ENCODE measurements at regions not wholly inside any gene's neighbourhood (a gene's known extent, or its start where the extent isn't known, plus 50 kb on each side); places are given as distances from the start of the nearest gene placed in this dataset.

DNA sequence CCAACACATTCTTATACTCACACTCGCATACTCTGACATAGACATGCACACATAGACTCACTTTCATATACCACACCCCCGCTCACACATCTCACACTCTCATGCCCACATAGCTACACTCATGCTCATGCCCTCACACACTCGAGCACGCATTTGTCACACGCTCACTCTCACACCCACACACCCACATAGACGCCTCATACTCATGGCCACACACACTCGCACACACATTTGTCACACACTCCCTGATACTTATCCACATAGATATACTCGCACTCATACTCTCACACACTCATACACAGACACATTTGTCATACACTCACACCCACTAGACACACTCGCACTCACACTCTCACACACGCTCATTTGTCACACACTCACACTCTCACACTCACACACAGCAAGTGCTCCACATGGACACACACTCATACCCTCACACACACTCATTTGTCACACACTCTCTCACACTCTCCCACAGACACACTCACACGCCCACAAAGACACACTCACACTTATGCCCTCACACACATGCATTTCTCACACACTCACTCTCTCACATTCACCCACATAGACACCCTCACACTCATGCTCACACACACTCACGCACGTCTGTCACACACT is 50.9 kb downstream of the TNP1 start:
- ATAC-seq, result no peak

DNA sequence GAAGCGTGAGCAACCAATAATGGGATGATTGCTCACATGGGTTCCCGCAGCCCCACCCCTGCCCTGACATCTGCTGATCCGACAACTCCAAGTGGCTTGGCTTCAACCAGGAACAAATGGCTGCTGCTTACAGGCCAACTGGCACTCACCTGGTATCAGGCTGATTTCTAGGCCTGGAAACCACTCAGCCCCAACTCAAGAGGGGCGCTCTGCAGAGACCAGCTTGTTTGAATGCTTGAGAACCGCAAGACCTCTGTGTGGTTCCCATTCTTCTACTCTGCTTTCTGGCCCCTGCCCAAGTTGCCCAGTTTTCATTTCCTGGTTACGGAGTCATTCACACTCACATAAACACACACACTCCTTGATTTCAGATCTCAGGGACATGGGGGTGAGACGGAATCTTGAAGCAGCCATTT is 52.0 kb downstream of the TNP1 start:
- no peak for ATAC-seq

DNA sequence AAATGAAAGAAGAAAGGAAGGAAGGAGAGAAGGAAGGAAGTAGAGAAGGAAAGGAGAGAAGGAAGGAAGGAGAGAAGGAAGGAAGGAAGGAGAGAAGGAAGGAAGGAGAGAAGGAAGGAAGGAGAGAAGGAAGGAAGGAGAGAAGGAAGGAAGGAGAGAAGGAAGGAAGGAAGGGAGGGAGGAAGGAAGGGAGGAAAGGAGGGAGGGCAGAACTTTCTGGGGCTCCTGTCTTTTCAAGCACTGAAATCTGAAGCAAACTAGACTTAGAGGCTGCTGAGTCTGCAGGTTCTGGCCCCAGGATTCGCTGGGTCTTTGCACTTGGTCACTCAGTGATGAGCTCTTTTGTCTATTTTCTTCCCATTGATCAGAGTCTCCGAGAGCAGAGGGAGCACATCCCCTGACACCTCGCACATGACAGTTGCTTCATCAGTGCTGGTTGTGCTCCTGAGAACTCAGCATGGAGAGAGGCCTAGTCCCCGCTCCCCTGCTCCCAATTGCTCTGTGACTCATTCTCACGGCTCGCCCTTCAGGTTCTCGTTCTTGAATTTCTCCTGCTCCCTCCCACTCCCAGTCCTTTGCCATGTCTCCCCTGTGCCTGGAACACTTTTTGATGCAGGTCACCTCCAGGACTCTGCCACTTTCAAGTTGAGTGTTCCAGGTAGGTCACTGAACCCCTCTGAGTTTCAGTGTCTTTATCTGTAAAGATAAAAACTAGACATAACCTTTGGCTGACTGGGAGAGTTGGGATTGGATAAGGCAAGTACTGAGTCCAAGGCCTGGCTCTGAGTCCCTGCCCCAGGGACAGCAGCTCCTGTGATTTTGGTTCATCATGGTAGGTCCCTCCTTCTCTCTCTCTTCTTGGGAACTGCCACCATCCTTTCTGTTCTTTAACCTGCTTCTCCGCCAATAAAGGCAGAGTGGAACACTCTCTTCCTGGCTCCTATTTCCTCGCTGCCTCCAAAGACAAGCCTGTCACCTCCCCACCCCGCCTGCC is 55.2 kb downstream of the TNP1 start:
- peak; percentile 68 for ATAC-seq

DNA sequence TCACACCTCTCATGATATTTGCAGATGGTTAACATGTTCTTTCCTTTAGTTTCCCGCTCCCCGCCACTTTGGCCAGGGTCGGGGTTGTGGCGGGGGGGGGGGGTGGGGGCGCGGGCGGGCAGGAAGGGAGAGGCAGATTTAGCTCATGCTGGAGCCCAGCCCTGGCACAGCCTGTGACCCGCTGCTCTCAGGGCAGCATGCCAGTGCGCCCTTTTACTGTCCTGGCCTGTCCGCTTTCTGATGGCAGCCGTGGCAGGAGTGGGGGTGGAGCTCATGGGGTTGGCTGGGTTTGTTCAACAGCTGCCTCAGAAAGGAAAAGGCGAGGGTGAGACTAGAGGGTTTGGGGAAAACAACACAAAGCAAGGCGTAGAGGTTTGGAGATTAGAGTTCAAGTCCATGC is 56.1 kb downstream of the TNP1 start:
- no peak for ATAC-seq

DNA sequence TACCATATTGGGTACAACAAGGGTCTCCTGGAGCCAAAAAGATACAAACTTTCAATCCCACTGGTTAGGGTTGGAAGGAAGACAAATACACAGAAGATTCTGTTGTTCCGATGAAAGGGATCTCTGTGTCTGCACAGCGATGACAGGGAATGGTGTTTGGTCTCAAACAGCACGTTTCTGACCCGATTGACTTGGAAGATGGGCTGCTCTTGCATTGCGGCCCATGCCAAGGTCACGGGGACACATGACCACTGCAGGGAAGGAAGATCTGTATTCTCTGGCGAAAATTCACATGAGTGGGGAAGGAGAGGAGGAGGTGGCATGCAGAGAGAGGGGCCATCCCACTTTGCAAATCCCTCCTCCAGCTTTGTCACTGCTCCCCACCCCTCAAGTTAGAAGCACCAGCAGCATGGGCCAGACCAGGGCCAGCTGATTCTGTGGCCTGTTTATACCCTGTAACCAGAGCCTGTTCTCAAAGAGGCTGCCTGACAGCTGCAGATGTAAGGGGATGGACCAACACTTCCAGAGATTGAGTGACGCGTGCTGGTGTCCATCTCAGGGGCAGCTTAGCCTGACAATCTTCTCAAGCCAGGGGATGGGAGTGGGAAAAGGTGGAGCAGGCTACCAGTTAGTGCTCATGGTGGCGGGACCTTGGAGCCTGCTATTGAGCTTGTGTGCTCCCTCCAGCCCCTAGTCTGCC is 57.2 kb downstream of the TNP1 start:
- ATAC-seq, result no peak

DNA sequence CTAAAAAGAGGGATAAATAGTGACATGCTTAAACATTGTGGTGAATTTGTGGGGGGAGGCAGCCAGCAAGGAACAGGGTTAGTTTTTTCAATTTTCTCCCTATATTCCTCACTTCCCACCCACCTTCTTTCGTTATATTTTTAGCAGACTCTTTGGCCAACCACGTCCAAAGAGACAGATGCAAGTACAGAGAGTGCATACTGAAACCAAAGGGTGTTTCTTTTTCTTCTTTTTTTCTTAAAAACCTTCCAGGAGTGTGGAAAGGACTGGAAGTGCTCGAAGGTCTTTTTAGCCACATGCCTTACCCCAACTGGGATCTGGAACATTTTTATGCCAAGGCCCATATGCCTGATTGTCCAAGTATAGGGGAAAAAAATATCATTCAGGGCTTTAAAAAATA is 59.0 kb downstream of the TNP1 start:
- ATAC-seq, result no peak

DNA sequence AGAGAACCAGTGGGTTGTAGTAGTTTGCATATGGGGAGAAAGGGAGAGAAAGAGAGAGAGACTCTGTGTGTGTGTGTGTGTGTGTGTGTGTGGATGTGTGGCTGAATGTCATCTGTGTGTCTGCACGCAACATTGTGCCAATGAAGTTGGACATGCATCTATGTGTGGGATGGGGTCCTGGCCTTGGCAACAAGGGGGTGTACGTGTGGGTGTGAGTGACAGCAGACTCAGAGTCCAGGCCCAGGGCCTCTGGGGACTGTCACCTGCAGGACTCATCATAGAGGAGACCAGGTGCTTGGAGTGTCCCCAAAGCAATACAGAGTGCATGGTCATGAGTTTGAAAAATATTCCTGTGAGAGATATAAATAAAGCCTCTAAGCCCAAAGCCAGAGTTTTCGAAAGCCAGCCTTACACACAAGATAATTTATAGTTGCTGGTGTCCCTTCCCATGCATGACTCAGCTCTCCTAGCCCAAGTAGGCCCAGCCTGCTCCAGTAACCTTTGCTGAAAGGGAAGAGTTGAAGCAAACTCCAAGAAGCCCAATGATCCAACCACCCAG is 59.9 kb downstream of the TNP1 start:
- peak; percentile 47 for ATAC-seq

DNA sequence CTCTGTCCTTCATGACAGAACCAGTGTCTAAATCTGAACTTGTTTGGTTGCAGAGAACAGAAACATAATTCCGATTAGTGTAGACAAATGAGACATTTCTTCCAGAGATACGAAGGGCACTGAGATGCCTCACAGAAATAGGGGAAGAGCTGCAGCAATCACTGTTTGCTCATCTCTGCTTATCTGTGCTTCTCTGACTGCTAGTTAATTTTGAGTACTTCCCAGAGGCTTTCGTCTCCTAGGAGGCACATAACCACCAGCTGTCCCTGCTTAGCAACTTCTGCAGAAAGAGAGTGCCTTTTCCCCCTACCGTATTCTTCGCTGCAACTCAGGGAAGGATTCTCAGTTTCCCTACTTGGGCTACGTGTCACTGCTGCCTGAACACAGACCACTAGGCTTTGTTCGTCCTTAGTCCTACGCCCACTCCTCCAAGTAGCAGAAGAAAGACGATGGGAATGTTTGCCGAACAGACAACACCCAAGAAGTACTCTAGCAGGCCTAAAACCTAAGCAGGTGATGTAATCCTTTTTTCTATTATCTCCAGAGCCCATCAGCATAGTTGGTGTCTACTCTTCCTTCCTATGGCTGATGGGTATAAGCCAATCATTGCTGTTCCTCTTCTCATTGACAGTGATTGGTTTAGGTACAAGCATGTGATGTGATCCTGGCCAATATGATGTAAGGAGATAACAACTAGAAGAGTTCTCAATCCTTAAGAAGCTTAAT is 63.6 kb downstream of the TNP1 start:
- ATAC-seq, result no peak

DNA sequence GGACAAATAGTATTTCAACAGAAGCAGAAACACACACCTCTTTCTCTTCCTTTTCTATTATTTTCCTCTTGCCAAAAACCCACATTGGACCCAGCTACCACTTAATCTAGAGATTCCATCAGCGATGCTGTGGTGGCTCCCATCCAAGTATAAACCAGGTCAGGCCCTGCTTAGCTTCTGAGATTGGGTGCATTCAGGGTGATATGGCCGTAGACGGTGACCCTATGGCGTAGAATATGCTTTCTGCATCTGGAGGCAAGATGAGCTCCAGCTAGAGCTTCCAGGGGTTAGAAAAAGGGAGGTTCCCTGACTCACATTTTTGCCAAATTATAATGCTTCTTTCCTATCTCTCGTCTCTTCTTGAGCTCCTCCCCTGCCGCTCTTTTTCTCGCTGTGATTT is 66.5 kb downstream of the TNP1 start:
- ATAC-seq, result no peak

DNA sequence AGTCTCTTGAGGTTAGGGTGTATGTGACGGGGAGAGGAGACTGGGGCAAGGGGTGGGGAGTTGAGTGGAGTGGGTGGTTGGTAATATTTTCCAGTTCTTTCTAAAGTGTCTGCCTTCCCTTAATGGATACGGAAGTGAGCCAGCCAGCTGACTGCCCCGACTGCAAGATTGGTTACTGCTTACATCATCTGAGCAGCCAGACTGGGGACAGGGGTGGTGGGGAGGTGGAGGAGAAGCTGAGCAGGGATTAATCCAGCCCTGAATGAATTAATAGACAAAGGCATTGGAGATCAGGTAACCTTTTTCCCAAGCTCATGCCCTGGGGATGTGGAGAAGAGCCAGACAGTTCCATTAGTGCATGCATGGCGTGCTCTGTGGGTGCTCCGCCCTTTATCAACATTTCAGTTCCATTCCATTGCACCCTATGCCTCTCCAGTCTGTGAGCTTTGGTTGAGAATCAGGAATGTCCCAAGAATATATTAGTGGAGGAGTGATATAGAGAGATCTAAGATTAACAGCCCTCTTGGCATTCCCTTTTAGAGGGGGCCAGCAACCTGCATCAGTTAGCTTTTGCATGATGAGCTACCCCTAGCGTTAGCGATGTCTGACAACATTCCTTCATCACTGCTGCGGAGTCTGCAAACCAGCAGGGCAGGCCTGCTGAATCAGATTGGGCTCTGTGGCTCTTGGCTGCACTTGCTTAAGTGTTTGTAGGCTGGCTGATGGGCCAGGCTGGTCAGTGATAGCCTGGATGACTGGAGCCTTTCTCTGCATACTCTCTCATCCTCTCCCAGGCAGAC is 67.4 kb downstream of the TNP1 start:
- ATAC-seq, result peak; percentile 90

DNA sequence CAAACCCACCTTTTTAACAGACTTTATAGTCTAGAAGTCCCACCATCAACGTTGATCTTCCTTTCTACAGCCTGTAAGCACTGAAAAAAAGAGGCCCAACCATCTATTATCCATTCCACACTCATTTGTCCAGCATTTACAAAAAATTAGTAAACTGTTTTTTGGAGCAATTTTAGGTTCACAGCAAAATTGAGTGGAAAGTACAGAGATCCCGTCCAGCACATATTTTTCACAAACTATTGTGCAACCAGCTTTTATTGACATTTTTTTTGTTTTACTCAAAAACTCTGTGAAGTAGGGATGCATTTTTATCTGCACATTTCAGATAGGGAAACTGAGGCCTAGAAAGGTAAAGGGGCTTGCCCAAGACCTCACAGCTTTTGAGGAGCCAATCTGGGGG is 68.6 kb downstream of the TNP1 start:
- ATAC-seq, result no peak

DNA sequence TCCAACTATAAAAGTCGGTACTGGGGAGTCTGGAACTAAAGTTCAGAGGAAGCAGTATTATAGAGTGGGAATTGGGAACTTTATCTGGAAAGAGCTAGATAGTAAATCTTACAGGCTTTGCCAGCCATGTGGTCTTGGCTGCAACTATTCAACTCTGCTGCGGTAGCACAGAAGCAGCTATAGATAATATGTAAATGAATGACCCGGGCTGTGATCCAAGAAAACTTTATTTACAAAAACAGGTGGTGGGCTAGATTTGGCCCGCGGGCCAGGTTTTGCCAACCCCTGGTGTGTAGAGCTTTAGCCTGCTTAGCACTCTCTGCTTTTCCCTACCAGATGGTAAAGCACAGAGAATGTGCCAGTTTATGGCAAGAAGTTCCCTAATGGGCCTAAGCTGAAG is 70.8 kb downstream of the TNP1 start:
- no peak for ATAC-seq

DNA sequence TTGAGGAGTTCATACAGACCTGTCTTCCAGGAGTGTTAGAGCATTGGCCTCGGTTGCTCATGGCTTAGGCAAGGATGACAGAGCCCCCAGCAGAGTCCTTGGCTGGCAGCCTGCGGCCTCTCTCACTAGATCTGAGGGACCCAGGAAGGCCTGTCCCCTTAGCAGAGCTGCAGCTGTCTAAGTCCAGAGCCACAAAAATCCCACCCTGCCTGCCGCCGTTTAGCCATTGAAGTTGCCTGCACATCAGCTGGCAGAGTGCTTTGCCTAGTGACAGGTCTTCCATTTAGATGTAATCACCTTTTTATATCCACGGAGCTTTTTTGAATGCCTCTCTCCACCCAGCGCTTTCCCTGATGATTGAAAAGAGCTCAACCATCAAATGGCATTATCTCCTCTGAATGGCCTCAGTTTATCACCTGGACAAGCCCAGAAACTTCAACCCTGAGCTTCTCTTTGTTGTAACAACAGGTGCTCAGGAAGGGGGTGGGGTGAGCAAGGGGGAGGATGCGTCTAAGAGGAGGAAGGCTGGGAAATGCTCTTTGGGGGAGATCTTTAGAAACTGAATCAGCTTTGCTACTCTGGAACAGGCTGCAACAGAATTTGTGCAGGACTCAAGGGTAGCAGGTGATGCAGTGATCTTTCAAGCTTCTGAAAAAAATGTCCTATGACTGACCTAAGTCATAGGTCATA is 71.9 kb downstream of the TNP1 start:
- ATAC-seq, result no peak

DNA sequence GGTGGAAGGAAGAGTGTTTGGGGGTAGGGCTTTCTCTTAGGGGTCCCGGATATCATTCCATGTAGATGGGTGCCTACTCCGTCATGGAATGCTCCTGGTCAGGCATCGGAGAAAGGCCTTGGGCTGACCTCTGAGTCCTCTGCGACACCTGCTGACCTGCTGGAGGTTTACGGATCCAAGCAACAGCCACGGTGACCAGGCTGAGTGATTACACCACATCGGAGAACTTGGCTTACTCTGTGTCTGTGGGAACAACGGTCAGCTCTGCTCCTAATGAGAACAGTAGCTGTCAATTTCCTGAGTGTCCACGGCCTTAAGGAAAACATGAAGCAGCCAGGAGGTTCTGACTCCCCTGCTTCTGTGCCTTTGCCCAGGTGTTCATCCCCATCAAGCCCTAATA is 73.2 kb downstream of the TNP1 start:
- no peak for ATAC-seq

DNA sequence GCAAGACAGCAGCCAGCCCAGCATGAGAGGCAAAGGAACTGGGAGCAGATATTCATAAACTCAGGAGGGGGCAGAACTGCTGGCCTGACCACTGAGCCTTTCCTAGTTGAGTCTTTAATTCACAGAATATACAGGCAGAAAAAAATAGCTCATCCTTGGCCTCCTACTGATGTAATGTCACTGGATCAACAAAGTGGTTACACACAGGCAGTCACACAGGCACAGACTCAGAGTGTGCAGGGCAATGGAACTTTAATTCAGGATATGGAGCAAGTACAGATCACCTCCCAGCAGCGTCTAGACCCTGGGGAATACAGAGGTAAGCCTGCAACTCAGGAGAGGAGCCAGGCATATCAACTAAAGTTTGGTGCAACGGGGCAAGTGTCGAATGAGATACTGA is 75.4 kb downstream of the TNP1 start:
- no peak for ATAC-seq

DNA sequence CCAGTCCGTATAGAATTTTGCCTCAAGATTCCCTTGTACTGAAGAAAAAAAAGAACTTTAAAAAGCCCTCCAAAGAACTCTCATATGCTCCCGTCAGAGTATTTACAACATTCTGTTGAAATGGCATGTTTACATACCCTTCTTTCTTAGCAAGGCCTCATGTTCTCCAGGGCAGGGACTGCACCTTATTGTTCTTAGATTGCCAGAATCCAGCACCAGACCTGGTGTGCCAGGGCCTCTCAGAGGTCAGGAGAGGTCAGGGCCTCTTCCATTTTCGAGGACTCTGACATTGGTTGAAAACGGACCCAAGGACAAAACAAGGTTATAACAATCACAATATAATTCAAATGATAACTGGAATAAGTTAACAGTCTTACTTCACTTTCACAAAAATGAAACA is 78.2 kb downstream of the TNP1 start:
- ATAC-seq, result no peak

DNA sequence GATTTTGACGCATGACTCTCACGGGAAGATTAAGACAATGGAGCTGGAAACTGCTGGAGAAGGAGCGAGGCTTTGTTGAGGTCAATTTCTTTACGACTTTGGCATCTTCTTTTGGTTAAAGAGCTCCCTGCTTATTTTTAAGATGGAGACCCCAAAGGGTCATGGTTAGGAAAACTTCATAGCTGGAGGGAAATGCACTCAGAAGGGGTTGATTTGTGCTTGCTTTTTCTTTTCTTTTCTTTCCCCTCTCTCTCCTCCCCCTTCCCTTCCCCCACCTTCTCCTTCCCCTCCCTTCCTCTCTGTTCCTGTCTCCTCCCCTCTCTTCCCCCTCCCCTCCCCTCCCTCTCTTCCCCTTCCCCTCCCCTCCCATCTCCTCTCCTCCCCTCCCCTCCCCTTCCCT is 79.0 kb downstream of the TNP1 start:
- ATAC-seq, result no peak

DNA sequence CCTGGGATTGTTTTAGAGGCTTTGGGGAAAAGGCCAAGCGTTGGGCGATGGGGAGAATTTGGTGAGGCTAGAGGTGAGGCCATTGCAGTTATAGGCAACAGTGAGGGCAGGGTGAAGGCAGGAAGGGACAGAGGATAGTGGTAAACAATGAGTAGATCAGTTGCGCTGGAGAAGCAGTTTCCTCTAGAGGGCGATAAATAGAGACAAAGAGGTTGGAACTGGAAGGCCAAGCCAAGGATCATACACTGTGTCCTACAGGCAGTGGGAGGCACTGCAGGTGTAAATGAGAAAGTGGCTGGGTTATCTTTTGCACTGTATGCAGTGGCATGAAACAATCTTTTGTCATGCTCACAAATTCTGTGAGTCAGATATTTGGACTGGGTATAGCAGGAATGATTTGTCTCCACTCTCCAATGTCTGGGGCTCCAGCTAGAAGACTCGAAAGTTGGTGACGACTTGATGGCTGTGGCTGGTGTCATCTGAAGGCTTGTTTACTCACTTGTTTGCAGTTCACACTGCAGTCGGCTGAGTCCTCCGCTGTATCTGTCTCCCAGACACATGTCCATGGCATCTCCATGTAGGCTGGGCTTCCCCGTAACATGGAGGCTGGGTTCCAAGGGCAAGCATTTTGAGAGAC is 82.1 kb downstream of the TNP1 start:
- ATAC-seq, result peak; percentile 91

DNA sequence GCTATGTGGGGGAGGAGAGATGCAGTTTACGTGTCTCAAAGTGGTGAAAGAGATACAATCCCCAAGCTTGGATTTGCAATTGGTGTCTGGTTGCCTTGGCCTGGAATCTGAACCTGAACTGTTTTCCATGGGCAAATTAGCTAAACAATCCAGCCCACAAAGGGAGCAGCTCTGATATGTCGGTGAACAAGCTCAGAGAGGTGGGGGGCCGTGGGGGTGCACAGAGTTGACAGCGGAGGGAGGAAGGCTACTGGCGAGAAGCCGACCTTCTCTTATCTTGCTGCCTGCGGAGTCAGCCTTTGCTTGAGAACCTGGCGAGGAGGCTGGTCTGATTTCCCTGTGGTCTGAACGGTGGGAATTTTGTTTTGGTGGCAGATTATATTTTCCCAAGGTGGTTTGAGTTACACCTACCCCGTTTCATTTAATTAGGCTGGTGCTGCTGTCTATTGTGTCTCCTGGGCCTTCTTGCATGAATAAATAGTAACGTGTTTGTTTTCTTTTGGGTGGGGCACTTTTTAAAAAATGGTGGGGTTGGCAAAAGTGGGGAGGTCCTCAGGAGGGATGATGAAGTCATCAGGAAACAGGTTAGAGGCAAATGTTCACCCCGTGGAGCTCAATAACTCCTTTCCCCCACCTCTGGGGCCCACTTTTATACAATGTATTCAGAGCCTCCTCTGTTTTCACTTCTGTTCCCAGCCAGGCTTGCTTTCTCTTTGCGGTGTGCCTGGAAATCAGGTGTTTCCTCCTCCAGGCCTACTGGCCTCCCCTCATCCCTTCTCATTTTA is 80.9 kb upstream of the IGFBP5 start:
- ATAC-seq, result no peak

DNA sequence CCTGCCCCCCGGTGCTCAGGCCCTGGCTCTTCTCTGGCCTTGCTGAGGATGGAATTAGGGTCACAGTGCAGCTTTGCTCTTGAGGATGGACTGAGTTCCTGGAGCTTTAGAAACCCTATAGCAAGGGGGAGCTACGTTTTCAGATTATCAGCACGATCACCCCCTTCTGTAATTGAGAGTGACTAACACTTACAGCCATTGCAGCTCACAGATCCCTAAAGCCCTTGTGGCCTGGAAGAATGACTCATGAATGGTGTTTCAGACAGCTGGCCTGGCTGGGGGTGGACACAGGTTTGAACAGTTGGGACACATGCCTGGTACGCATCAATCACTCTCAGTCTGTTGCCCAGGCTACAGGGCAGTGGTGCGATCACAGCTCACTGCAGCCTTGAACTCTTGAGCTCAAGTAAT is 79.7 kb upstream of the IGFBP5 start:
- ATAC-seq, result peak; percentile 55
